Psoas muscle (tissue), 7 donors: ENCODE measurements at regions not wholly inside any gene's neighbourhood (a gene's known extent, or its start where the extent isn't known, plus 50 kb on each side); places are given as distances from the start of the nearest gene placed in this dataset.

Source experiments
- ATAC-seq, 4 donors: fragments of 200-7000 bp; cut with Tn5 transposase; one replicate each; pipeline ENCODE4 v1.9.1; 2020; ENCODE audit warnings: moderate library complexity in 3 of 4, mild to moderate bottlenecking in 2 of 4
- DNase-seq, 2 donors: peaks; one replicate each; pipeline ENCODE4 v3.0.0-alpha.2; 2020
- H3K27ac ChIP-seq: fragments of 200-600 bp; one replicate; pipeline ENCODE4 v1.8.0; 2022
- H3K27me3 ChIP-seq, 3 donors: fragments of 200-600 bp in 1 of 3; one replicate each; pipeline versions ENCODE4 v1.6.1 to v1.8.0; 2013 to 2022; ENCODE audit warnings: low read length in 2 of 3, mild to moderate bottlenecking in 2 of 3, moderate library complexity in 1 of 3; ENCODE audit not compliant: insufficient read depth in 3 of 3
- H3K36me3 ChIP-seq, 2 donors: fragments of 200-600 bp in 1 of 2; one replicate each; pipeline versions ENCODE4 v1.6.1 to v1.8.0; 2013 to 2022; ENCODE audit warnings: low read depth in 1 of 2, mild to moderate bottlenecking in 1 of 2, moderate library complexity in 1 of 2; ENCODE audit not compliant: insufficient read depth in 1 of 2
- H3K4me1 ChIP-seq: fragments of 200-600 bp; one replicate; pipeline ENCODE4 v1.8.0; 2022
- H3K4me3 ChIP-seq: fragments of 200-600 bp; one replicate; pipeline ENCODE4 v1.8.0; 2022; ENCODE audit warnings: mild to moderate bottlenecking
- H3K9me3 ChIP-seq: fragments of 200-600 bp; one replicate; pipeline ENCODE4 v1.8.0; 2022
- CTCF ChIP-seq: fragments of 200-600 bp; IDR thresholded peaks from one replicate; pipeline ENCODE4 v1.8.0; 2022; ENCODE audit warnings: antibody characterized with exemption
- WGBS, 3 donors: extraction: QIAGEN DNeasy Blood & Tissue Kit; methylation state at CpG; one replicate each; pipeline versions ENCODE4 v1.1.6 to v1.1.7; 2013; 5-methylcytosine and 5-hydroxymethylcytosine counted together
- intact Hi-C, 2 donors: fragments of 100-400 bp; cut with DNase I; formaldehyde crosslinking; loops; one replicate each; pipeline versions ENCODE4 v1.11.0 to v1.14.2; 2022
- donor health status: healthy with polysubstance abuse.
- donor health status: DM: no; HTN: no; CAD: no; lungs with moderate emphysema.
- donor health status: Bipolar disorder and iron deficiency.
- donor health status: healthy.
- donor health status: DM: yes; HTN: yes; CAD: no.
- donor health status: DM: no; HTN: no; CAD: no.
- donor health status: DM: yes; HTN: yes; CAD: no.

DNA sequence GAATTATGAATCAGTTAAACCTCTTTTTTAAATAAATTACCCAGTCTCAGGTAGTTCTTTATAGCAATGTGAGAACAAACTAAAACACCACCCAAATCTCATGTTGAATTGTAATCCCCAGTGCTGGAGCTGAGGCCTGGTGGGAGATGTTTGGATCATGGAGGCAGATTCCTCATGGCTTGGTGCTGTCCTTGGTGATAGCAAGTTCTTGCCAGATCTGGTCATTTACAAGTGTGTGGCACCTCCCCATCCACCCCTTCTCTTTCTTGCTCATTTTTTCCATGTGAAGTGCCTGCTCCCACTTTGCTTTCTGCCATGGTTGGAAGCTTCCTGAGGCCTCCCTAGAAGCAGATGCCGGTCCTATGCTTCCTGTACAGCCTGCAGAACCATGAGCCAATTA lies 102.1 kb upstream of the ANO4 start:
- DNase-seq (no peak), ATAC-seq (no peak)
- Histone ChIP-seq H3K27ac (no peak overlapping the region), H3K9me3 (no peaks in the 10 kb centered on the region), H3K4me3 (no peak overlapping the region), H3K4me1 (no peaks in the 10 kb centered on the region), H3K27me3 (no peaks in the 10 kb centered on the region), H3K36me3 (no peaks in the 10 kb centered on the region)
- intact Hi-C loops = no loop called here
- no peak for TF ChIP-seq CTCF
- WGBS, 3 donors = 77 to 97% (median 94%) methylated on average over 1 of the region's 1 CpG

DNA sequence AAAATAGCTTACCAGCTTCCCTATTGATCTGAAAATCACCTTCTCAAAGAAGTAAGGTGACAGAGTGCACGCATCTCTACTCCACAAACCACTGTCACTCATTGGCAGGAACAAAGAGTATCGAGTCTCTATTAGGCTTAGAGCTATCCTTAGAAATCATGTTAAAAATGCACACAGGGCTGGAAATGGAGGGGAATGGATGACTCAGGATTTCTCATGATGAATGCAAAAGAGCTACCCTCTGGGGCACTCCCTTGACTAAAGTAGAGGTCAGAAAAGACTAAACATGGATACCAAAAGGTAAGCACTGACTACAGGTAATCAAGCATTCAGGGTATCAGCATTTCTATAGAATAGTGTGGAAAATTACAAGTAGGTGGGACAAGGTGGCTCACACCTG lies 96.1 kb upstream of the ANO4 start:
- Histone ChIP-seq H3K27me3 (no peaks in the 10 kb centered on the region), H3K4me1 (no peaks in the 10 kb centered on the region), H3K9me3 (peaks cover under 1% of the 10 kb centered on the region), H3K36me3 (no peaks in the 10 kb centered on the region), H3K27ac (no peak overlapping the region), H3K4me3 (no peak overlapping the region)
- no peak for ATAC-seq
- intact Hi-C loops = no loop called here
- 67 to 74% (median 70%) methylated on average over 2 of the region's 2 CpGs for WGBS, 3 donors
- TF ChIP-seq CTCF = no peak
- no peak for DNase-seq

GRCh38 chr12:100699209-100699608 lies 95.4 kb upstream of the ANO4 start:
- no peak for DNase-seq
- no peak for ATAC-seq
- no peaks in the 10 kb centered on the region for H3K4me1 ChIP-seq
- no peak overlapping the region for H3K4me3 ChIP-seq
- no peak for TF ChIP-seq CTCF
- no peaks in the 10 kb centered on the region for H3K36me3 ChIP-seq
- no peaks in the 10 kb centered on the region for H3K27me3 ChIP-seq
- intact Hi-C loops = no loop called here
- WGBS, 3 donors = 75 to 84% (median 84%) methylated on average over 1 of the region's 1 CpG
- H3K9me3 ChIP-seq = peaks cover 3% of the 10 kb centered on the region
- H3K27ac ChIP-seq = no peak overlapping the region

DNA sequence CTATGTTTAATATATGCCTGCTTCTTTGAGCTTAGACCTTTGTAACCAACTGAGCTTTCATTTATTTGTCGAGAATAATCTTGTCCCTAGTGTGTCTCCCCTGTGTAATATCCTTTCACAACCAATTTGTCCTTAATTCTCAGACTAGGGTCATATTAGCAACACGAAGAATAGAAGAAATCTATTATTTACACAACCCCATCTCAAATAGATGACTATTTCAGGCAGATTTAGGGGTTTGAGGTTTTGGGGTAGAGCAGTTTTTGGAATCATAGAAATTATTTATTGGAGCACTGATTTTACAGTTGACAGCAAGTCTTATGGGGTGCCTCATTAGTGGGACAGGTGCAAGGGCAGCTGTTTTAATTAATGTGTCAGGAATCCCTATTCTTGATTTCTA lies 91.2 kb upstream of the ANO4 start:
- H3K27ac ChIP-seq = no peak overlapping the region
- ATAC-seq = no peak
- no peaks in the 10 kb centered on the region for H3K4me1 ChIP-seq
- DNase-seq = no peak
- 69 to 74% (median 69%) methylated on average over 2 of the region's 2 CpGs for WGBS, 3 donors
- no peak overlapping the region for H3K4me3 ChIP-seq
- no peak for TF ChIP-seq CTCF
- intact Hi-C loops = no loop called here
- H3K9me3 ChIP-seq = peaks cover 3% of the 10 kb centered on the region
- no peaks in the 10 kb centered on the region for H3K27me3 ChIP-seq
- no peaks in the 10 kb centered on the region for H3K36me3 ChIP-seq

- DNase-seq = no peak
- TF ChIP-seq CTCF = no peak
- Histone ChIP-seq H3K36me3 (no peaks in the 10 kb centered on the region), H3K4me3 (no peak overlapping the region), H3K4me1 (no peaks in the 10 kb centered on the region), H3K27me3 (no peaks in the 10 kb centered on the region), H3K27ac (no peak overlapping the region), H3K9me3 (peaks cover 3% of the 10 kb centered on the region)
- WGBS, 3 donors = 72 to 80% (median 80%) methylated on average over 2 of the region's 2 CpGs
- intact Hi-C loops = no loop called here
- no peak for ATAC-seq
Measured at GRCh38 chr12:100703868-100704267, 90.7 kb upstream of the ANO4 start.
